NCI-H2107 treated with DMSO at 0.1 percent for 48 hours (cell line): ENCODE measurements at regions not wholly inside any gene's neighbourhood (a gene's known extent, or its start where the extent isn't known, plus 50 kb on each side); places are given as distances from the start of the nearest gene placed in this dataset.
"Not testable (repeated sequence)": the region's sequence is repeated elsewhere in the genome, so short reads cannot be mapped to it uniquely, and the experiment has no call there.

ENCODE experiments used
- DNase-seq: peaks from one replicate; lab custom pipeline; 2025; ENCODE audit not compliant: unreplicated experiment; lab: John Stamatoyannopoulos, UW

- peak; percentile 33 for DNase-seq
Observed at GRCh38 chr5:1973391-1974013, 90.8 kb upstream of the IRX4 start.

DNA sequence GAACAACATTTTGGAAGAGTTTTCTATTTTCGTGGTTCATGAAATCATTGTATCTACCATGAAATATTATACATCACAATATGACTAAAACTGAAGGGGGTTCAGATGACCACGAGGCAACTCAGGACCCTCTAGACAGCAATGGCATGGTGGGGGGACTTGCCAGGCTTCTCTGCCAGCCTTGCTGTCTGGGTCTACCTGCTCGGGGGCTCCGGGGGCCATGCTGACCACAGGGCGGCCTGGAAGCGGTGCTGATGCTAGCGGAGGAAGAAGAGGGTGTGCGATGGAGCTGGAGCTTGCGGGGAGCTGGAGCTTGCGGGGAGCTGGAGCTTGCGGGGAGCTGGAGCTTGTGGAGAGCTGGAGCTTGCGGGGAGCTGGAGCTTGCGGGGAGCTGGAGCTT is 89.2 kb upstream of the IRX4 start:
- DNase-seq = no peak

DNA sequence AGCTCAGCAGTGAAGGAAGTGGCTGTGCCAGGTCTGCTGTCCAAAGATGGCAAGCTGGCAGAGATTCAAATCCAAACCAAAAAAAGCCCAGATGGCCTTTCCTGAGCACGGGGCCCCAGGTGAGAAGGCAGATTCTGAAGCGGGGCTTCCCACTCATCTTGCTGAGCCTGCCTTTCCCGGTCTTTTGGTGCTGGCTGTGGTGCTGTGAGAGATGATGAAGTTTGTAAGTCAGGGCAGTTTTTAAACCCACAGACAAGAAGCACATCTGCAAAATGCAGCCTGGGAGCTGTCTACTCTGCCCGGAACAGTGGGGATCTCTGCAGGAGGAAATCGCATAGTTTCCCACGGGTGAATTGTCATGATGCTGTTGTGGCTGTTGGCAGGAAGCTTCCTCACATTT is 85.0 kb upstream of the IRX4 start:
- DNase-seq = no peak

GRCh38 chr5:1966461-1966860 is 83.7 kb upstream of the IRX4 start:
- no peak for DNase-seq

DNA sequence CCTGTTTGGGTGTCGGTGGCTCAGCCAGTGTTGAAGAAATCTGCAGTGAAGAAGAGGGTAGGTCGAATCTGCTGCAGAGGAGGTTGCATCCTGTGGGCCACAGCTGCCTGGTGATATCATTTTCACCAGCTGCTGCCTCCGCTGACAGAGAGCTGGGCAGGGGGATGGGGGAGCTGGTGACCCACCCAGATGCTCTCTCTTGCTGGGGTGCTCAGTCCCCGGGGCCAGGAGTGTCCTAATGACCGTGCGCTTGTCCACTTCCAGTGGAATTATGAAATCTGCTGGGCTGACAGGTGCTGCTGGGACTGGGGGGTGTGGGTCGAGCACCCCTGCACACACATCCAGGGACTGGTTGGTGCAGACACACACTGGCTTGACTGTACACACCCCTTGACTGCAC is 83.2 kb upstream of the IRX4 start:
- no peak for DNase-seq

DNA sequence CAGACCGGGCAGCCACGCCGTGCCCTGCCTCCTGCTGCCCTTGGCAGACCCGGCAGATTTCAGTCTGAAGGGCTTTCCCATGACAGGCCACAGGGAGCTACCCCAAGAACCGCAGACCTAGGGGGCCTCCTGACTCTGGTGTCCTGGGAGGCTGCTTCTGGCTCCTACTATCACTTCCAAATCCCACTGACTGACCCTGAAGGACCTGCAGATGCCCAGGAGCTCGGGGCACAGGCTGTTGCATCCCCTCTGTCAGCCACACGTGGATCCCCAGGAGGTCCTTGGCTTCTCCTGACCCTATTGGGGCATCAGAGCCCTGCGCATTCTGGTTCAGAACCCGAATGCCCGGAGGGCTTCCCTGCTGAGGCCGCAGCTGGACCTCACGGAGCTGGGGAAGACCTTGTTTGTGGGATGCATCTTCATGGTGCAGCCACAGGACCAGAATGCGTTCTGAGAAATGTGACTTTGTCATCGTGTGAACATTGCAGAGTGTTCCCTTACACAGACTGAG is 81.3 kb upstream of the IRX4 start:
- DNase-seq = no peak

GRCh38 chr5:1963358-1963757 is 80.6 kb upstream of the IRX4 start:
- DNase-seq = no peak

- DNase-seq = no peak
Observed at GRCh38 chr5:1962619-1963355, 80.1 kb upstream of the IRX4 start.

DNA sequence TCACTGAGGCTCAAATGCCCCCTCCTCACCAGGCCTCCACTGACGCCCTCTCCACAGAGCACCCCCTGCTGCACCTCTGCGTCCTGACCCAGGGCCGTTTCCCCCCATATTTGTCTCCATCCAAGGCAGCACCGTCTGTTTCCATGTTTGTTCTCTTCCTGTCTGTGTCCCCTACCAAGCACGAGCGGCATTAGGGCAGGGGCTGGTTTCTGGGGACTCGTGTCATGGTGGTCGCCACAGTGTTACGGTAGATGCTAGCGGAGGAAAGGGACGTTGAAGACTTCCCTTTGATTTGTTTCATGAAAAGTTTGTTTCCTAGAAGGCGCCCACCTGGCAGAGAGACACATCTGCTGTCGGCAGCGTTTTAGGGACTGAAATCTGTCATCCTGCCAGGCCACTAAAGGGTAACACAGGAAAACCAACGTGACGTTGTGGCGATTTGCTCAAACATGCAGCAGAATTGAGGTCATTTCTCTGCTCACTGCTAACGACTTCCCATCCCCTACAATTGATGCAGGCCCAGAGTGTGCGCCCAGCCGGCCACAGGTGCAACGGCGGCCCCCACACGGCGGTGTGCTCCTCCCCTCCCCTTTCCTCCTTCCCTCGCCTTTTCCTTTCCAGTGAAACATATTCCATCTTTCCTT is 79.3 kb upstream of the IRX4 start:
- no peak for DNase-seq

DNA sequence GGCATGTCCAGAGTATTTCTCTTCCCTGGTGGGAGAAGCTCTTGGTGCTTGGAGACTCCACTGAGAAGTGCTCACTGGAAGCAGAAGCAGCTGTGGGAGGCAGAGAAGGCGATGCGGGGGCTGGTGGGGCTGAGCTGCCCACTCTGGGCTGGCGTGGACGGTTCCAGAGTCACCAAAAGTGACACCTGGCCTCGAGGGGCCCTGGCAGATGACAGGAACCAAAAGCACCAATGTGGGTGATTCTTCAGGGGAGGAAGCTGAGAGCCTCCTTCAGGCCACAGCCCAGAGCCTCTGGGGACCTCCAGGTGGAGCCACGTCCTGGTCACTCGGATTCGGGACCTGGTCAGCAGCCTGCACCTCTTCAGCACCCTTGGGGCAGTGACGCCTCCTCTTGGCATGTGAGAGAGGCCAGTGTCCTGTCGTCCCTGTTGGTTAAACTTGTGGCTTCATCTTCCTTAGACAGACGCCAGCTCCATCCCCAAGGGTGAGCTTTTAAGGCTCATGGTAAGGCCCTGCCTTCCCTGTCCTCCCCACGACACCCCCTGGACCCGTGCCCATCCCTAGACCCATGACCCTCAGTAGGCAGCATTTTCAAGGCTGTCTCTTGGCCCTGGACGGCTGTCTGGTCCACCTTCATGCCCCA is 78.7 kb upstream of the IRX4 start:
- no peak for DNase-seq

DNA sequence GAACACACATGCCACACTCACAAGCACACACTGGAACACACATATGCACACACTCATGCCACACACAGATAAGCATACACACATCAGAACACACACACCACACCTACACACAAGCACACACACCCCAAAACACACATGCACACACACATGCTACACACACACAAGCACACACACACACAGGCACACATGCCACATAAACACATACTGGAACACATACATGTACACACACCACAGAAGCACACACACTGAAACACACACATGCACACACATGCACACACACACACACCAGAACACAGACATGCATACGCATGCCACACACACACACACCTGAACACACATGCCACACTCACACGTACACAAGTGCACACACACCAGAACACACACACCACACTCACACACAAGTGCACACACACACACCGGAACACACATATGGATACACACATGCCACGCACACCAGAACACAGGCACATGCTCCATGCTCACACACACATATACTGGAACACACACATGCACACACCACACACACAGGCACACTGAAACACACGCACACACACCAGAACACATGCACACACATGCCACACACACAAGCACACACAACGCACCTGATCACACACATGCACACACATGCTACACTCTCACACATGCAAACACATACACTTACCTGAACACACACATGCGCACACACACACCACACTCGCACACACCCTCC is 78.0 kb upstream of the IRX4 start:
- no peak for DNase-seq

- no peak for DNase-seq
Observed at GRCh38 chr5:1959725-1960581, 77.2 kb upstream of the IRX4 start.

DNA sequence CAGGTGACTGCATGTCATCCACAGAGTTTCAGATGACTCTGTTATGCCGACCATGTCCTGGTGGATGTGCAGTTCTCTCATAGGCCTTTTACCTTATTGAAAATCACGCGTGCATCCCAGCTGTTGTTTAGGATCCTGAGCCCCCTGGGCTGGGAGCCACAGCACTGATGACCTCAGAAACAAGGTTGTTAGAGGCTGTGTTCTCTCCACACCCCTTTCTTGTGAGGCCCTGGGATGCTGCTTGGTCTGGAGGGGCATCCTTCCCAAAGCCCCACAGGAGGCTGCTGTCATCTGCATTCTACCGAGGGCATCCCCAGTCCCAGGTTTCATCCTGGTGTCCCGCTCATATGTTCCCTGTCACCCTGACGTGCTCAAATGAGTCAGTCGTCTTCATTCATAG is 76.5 kb upstream of the IRX4 start:
- DNase-seq = no peak

GRCh38 chr5:1958211-1959010 is 75.7 kb upstream of the IRX4 start:
- DNase-seq = no peak

- DNase-seq = no peak
Observed at GRCh38 chr5:1955586-1955985, 72.9 kb upstream of the IRX4 start.

- not testable (repeated sequence) for DNase-seq
Observed at GRCh38 chr5:1953710-1954109, 71.0 kb upstream of the IRX4 start.

GRCh38 chr5:1952444-1953099 is 69.8 kb upstream of the IRX4 start:
- no peak for DNase-seq

DNA sequence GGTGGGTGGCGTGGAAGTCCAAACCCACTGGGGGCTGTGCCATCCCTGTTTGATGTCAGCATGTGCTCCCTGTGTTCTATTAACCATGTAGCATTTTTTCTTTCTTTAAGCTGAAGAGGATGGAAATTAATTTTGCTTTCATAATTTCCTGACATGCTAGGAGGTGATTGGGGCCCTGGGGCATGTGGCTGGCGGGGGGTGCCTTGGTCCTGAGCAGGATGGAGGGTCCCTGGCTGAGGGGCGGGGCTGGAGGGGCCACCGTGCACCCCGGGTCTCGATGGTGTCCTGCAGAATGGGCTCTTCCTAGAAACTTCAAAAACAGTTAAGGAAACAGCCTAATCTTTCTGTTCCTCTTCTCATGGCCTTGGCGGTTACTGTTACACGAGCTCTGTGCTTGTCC is 69.3 kb upstream of the IRX4 start:
- no peak for DNase-seq
